ENCODE measurements at regions not wholly inside any gene's neighbourhood (a gene's known extent, or its start where the extent isn't known, plus 50 kb on each side); places are given as distances from the start of the nearest gene placed in this dataset.

DNA sequence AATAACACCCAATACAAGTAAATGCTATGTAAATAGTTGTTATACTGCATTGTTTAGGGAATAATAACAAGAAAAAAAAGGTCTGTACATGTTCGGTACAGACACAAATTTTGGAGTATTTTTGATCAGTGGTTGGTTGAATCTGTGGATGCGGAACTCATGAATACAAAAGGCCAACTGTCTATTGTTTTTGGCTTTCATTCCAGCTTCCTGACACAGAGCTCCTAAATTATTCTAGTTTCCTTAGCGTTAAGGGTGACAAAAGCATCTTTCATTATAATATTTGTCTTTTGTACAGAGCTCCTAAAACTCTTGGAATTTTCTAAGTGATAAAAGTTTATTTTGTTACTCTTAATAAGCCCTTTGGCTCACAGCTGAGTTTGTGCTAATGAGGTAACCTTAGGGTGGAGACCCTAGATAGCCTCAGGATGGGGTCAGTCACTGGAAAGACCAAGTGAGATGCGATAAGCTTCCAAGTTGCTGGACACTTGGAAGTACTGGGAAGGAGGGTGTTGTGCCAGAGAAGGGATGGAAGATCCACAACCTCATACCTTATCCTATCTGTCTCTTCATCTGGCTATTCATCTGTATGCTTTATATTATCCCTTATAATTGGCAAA is 57.4 kb upstream of the PRRC2C start:
- H3K27ac ChIP-seq, result no peak overlapping the region
- H3K9me3 ChIP-seq, result no peaks in the 10 kb centered on the region
- ATAC-seq, result no peak
- no peaks in the 10 kb centered on the region for H3K36me3 ChIP-seq
- WGBS (ENCODE audit: insufficient coverage, low coverage, low lambda C conversion rate, missing lambda C conversion rate), result 62% methylated on average over 4 of the region's 4 CpGs
- no peaks in the 10 kb centered on the region for H3K4me1 ChIP-seq
- H3K27me3 ChIP-seq, result no peaks in the 10 kb centered on the region
- no peak overlapping the region for H3K4me3 ChIP-seq
- intact Hi-C loops (cut with DNase I), result no loop called here
- DNase-seq, result no peak
- TF ChIP-seq, protein P1, sequence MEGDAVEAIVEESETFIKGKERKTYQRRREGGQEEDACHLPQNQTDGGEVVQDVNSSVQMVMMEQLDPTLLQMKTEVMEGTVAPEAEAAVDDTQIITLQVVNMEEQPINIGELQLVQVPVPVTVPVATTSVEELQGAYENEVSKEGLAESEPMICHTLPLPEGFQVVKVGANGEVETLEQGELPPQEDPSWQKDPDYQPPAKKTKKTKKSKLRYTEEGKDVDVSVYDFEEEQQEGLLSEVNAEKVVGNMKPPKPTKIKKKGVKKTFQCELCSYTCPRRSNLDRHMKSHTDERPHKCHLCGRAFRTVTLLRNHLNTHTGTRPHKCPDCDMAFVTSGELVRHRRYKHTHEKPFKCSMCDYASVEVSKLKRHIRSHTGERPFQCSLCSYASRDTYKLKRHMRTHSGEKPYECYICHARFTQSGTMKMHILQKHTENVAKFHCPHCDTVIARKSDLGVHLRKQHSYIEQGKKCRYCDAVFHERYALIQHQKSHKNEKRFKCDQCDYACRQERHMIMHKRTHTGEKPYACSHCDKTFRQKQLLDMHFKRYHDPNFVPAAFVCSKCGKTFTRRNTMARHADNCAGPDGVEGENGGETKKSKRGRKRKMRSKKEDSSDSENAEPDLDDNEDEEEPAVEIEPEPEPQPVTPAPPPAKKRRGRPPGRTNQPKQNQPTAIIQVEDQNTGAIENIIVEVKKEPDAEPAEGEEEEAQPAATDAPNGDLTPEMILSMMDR (IDR thresholded peaks at IDR 0.05), result no peak
- no peak for TF ChIP-seq POLR2A (IDR thresholded peaks at IDR 0.05)

DNA sequence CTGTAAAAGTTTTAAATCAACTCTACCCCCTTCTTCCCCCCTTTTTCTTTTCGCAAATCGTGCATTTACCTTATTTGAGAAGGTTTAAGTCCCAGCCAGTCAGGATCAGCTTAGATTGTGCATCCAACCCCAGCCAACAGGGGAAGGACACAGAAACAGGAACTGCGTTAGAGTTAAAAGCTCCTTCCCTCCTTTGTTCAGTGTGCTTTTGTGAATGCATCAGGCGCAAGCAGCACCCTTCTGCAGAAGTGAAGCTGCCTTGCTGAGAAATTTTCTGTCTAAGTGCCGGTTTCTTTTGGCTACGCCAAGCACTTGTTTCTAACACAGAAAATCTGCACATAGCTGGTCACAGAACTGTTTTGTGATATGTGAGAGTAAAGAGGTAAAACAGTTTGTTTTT is 56.2 kb upstream of the PRRC2C start:
- H3K27ac ChIP-seq, result no peak overlapping the region
- H3K27me3 ChIP-seq, result no peaks in the 10 kb centered on the region
- no peaks in the 10 kb centered on the region for H3K9me3 ChIP-seq
- H3K4me3 ChIP-seq, result no peak overlapping the region
- ATAC-seq (no peak), DNase-seq (no peak)
- H3K4me1 ChIP-seq, result no peaks in the 10 kb centered on the region
- TF ChIP-seq, protein P1 (IDR thresholded peaks at IDR 0.05), result no peak
- no peak for TF ChIP-seq POLR2A (IDR thresholded peaks at IDR 0.05)
- intact Hi-C loops (cut with DNase I), result no loop called here
- WGBS (ENCODE audit: insufficient coverage, low coverage, low lambda C conversion rate, missing lambda C conversion rate), result 80% methylated on average over 6 of the region's 6 CpGs
- no peaks in the 10 kb centered on the region for H3K36me3 ChIP-seq

DNA sequence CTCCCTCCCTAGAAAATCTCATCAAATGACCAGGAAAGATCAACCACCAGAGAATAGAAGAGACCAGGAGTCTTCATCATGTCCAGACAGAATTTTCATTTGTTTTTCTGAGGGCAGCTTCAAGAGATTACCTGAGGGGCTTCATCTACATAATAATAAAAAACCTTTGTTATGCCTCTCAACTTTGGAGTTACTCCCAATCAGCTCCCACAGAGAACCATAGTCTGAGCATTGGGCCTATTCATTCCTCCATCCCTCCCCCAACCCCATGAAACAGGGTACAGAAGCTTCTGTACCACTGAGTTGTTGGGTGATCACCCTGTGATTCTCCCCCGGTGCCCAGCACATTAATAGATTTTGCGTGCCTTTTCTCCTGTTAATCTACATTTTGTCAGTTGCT is 53.3 kb upstream of the PRRC2C start:
- intact Hi-C loops (cut with DNase I), result no loop called here
- H3K4me1 ChIP-seq, result no peaks in the 10 kb centered on the region
- H3K27ac ChIP-seq, result no peak overlapping the region
- no peak overlapping the region for H3K4me3 ChIP-seq
- no peak for TF ChIP-seq POLR2A (IDR thresholded peaks at IDR 0.05)
- TF ChIP-seq, protein P1 (IDR thresholded peaks at IDR 0.05), result no peak
- DNase-seq (no peak), ATAC-seq (no peak)
- 50% methylated on average over 2 of the region's 2 CpGs for WGBS (ENCODE audit: insufficient coverage, low coverage, low lambda C conversion rate, missing lambda C conversion rate)
- H3K27me3 ChIP-seq, result no peaks in the 10 kb centered on the region
- no peaks in the 10 kb centered on the region for H3K36me3 ChIP-seq
- H3K9me3 ChIP-seq, result no peaks in the 10 kb centered on the region

DNA sequence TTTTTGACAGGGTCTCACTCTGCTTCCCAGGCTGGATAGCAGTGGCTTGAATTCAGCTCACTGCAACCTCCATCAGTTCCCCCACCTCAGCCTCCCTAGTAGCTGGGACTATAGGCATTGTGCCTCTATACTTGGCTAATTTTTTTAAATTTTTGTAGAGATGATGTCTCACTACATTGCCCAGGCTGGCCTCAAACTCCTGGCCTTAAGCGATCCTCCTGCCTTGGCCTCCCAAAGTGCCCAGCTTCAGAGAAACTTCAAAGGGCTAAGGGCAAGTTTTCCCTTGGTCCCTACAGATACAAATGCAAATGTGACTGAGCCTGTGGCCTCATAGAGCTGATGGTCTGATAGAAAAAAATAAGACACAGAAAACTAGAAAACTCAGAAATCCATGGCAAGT is 52.9 kb upstream of the PRRC2C start:
- no peaks in the 10 kb centered on the region for H3K9me3 ChIP-seq
- no peak overlapping the region for H3K4me3 ChIP-seq
- H3K27me3 ChIP-seq, result no peaks in the 10 kb centered on the region
- no peaks in the 10 kb centered on the region for H3K36me3 ChIP-seq
- DNase-seq (no peak), ATAC-seq (no peak)
- no peaks in the 10 kb centered on the region for H3K4me1 ChIP-seq
- H3K27ac ChIP-seq, result no peak overlapping the region
- WGBS (ENCODE audit: insufficient coverage, low coverage, low lambda C conversion rate, missing lambda C conversion rate), result 100% methylated on average over 1 of the region's 1 CpG
- no peak for TF ChIP-seq POLR2A (IDR thresholded peaks at IDR 0.05)
- TF ChIP-seq, protein P1 (IDR thresholded peaks at IDR 0.05), result no peak
- intact Hi-C loops (cut with DNase I), result no loop called here

DNA sequence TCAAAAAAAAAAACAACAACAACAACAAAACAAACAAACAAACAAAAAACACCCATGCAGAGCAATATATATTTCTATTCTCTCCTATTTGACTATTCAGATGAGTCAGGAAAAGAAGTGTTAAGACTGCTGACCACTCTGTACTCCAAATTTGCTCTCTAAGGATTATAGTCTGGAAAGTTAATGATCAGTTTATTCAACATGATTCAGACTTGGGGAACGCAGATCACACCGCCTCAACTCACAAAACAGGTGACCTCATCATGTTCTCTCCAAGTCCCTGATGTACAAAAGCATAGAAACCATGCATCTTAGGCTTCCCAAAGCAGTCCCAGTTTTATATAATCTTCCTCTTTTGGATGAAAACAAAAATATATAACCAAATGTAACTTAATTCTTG is 51.9 kb upstream of the PRRC2C start:
- Histone ChIP-seq H3K27me3 (no peaks in the 10 kb centered on the region), H3K27ac (no peak overlapping the region), H3K9me3 (no peaks in the 10 kb centered on the region), H3K36me3 (no peaks in the 10 kb centered on the region), H3K4me1 (no peaks in the 10 kb centered on the region), H3K4me3 (no peak overlapping the region)
- no peak for DNase-seq
- TF ChIP-seq, protein P1 (IDR thresholded peaks at IDR 0.05), result no peak
- TF ChIP-seq POLR2A (IDR thresholded peaks at IDR 0.05), result no peak
- intact Hi-C loops (cut with DNase I), result no loop called here
- ATAC-seq, result no peak
- WGBS (ENCODE audit: insufficient coverage, low coverage, low lambda C conversion rate, missing lambda C conversion rate), result 83% methylated on average over 2 of the region's 2 CpGs
